ENCODE measurements at regions not wholly inside any gene's neighbourhood (a gene's known extent, or its start where the extent isn't known, plus 50 kb on each side); places are given as distances from the start of the nearest gene placed in this dataset.

- TF ChIP-seq CTCF (IDR thresholded peaks at IDR 0.05) (no peak), EZH2 (IDR thresholded peaks at IDR 0.05; ENCODE audit: borderline replicate concordance, insufficient read depth, low read depth, low read length, poor library complexity, severe bottlenecking) (no peak)
Observed at GRCh38 chr10:44436240-44436639, 51.3 kb upstream of the CXCL12 start.

Data from B cell (primary cell).